Kidney epithelial cell (primary cell): ENCODE measurements at regions not wholly inside any gene's neighbourhood (a gene's known extent, or its start where the extent isn't known, plus 50 kb on each side); places are given as distances from the start of the nearest gene placed in this dataset.

ENCODE experiments used
- DNase-seq: peaks from one replicate; pipeline ENCODE4 v3.0.0-alpha.2; 2010; ENCODE audit warnings: low read depth
- H3K27me3 ChIP-seq: 2 replicates; pipeline ENCODE4 v1.6.0; 2011; ENCODE audit warnings: low read length; ENCODE audit not compliant: control insufficient read depth, insufficient read depth
- H3K36me3 ChIP-seq: 2 replicates; pipeline ENCODE4 v1.5.1; 2011; ENCODE audit warnings: low read length; ENCODE audit not compliant: control insufficient read depth, insufficient read depth
- H3K4me3 ChIP-seq: 2 replicates; pipeline ENCODE4 v1.5.1; 2011; ENCODE audit warnings: low read depth, mild to moderate bottlenecking, control low read depth, low read length
- CTCF ChIP-seq: IDR thresholded peaks from 2 replicates; pipeline ENCODE4 v1.5.1; 2011; ENCODE audit warnings: mild to moderate bottlenecking, moderate library complexity, low read length, control low read depth, inconsistent platforms; ENCODE audit not compliant: insufficient read depth, poor library complexity, severe bottlenecking

GRCh38 chr1:69171248-69171647, 396.5 kb upstream of the LRRC7 start:
- no peaks in the 10 kb centered on the region for H3K27me3 ChIP-seq
- TF ChIP-seq CTCF: no peak
- no peak overlapping the region for H3K4me3 ChIP-seq
- DNase-seq: no peak
- H3K36me3 ChIP-seq: no peaks in the 10 kb centered on the region

GRCh38 chr1:69172003-69173000, 395.4 kb upstream of the LRRC7 start:
- Histone ChIP-seq H3K4me3 (no peak overlapping the region), H3K36me3 (no peaks in the 10 kb centered on the region), H3K27me3 (no peaks in the 10 kb centered on the region)
- no peak for DNase-seq
- TF ChIP-seq CTCF: no peak

- H3K36me3 ChIP-seq: no peaks in the 10 kb centered on the region
- TF ChIP-seq CTCF: no peak
- no peaks in the 10 kb centered on the region for H3K27me3 ChIP-seq
- H3K4me3 ChIP-seq: no peak overlapping the region
- DNase-seq: no peak
Measured at GRCh38 chr1:69175053-69175452, 392.7 kb upstream of the LRRC7 start.

GRCh38 chr1:69180358-69180757, 387.4 kb upstream of the LRRC7 start:
- Histone ChIP-seq H3K27me3 (no peaks in the 10 kb centered on the region), H3K4me3 (no peak overlapping the region), H3K36me3 (no peaks in the 10 kb centered on the region)
- TF ChIP-seq CTCF: no peak
- no peak for DNase-seq

GRCh38 chr1:69185378-69185777, 382.3 kb upstream of the LRRC7 start:
- TF ChIP-seq CTCF: no peak
- Histone ChIP-seq H3K36me3 (no peaks in the 10 kb centered on the region), H3K27me3 (no peaks in the 10 kb centered on the region), H3K4me3 (no peak overlapping the region)
- no peak for DNase-seq
